SK-N-SH treated with all-trans-retinoic acid at 6 μM for 48 hours (cell line): ENCODE measurements at regions not wholly inside any gene's neighbourhood (a gene's known extent, or its start where the extent isn't known, plus 50 kb on each side); places are given as distances from the start of the nearest gene placed in this dataset.

Experiments used
- ATAC-seq: fragments of 200-7000 bp; cut with Tn5 transposase; 3 replicates; pipeline ENCODE4 v1.9.1; 2020; ENCODE audit warnings: mild to moderate bottlenecking, moderate library complexity
- ARNTL ChIP-seq: fragments of 450-650 bp; formaldehyde crosslinking; IDR thresholded peaks from 2 replicates; pipeline ENCODE4 v1.5.0; 2020; ENCODE audit warnings: low read depth, mild to moderate bottlenecking, moderate library complexity, borderline replicate concordance
- BACH2 ChIP-seq: fragments of 250-450 bp; sonication (Bioruptor Pico); IDR thresholded peaks from 2 replicates; pipeline ENCODE4 v1.9.0; 2021; ENCODE audit warnings: mild to moderate bottlenecking, borderline replicate concordance
- CREB5 ChIP-seq: fragments of 250-450 bp; sonication (Bioruptor Pico); IDR thresholded peaks from 2 replicates; pipeline ENCODE4 v1.5.1; 2020; ENCODE audit warnings: low read depth, mild to moderate bottlenecking, moderate library complexity
- CSDC2 ChIP-seq: fragments of 250-450 bp; sonication (Bioruptor Pico); IDR thresholded peaks from 2 replicates; pipeline ENCODE4 v1.5.0; 2020; ENCODE audit warnings: mild to moderate bottlenecking, moderate library complexity
- CSRNP3 ChIP-seq: fragments of 250-450 bp; sonication (Bioruptor Pico); IDR thresholded peaks from 2 replicates; pipeline ENCODE4 v1.5.1; 2021; ENCODE audit warnings: mild to moderate bottlenecking, moderate library complexity
- ESRRG ChIP-seq: fragments of 250-450 bp; sonication (Bioruptor Pico); IDR thresholded peaks from 2 replicates; pipeline ENCODE4 v1.6.1; 2021; ENCODE audit warnings: mild to moderate bottlenecking
- GLIS3 ChIP-seq: fragments of 250-450 bp; sonication (Bioruptor Pico); IDR thresholded peaks from 2 replicates; pipeline ENCODE4 v1.5.0; 2020; ENCODE audit warnings: mild to moderate bottlenecking, moderate library complexity
- OSR1 ChIP-seq: fragments of 250-450 bp; sonication (Bioruptor Pico); IDR thresholded peaks from 2 replicates; pipeline ENCODE4 v1.8.0; 2022; ENCODE audit warnings: moderate library complexity, mild to moderate bottlenecking, inconsistent platforms
- PATZ1 ChIP-seq: fragments of 250-450 bp; sonication (Bioruptor Pico); IDR thresholded peaks from 2 replicates; pipeline ENCODE4 v1.8.0; 2020; ENCODE audit warnings: mild to moderate bottlenecking, moderate library complexity, borderline replicate concordance
- POU6F1 ChIP-seq: fragments of 250-450 bp; sonication (Bioruptor Pico); IDR thresholded peaks from 2 replicates; pipeline ENCODE4 v1.8.0; 2021; ENCODE audit warnings: low read depth, mild to moderate bottlenecking, moderate library complexity, borderline replicate concordance
- RARB ChIP-seq: fragments of 250-450 bp; sonication (Bioruptor Pico); IDR thresholded peaks from 2 replicates; pipeline ENCODE4 v1.8.0; 2021; ENCODE audit warnings: mild to moderate bottlenecking, moderate library complexity
- SNAI2 ChIP-seq: fragments of 250-450 bp; sonication (Bioruptor Pico); IDR thresholded peaks from 2 replicates; pipeline ENCODE4 v1.5.0; 2020; ENCODE audit warnings: mild to moderate bottlenecking, moderate library complexity
- TCF4 ChIP-seq: fragments of 250-450 bp; sonication (Bioruptor Pico); IDR thresholded peaks from 2 replicates; pipeline ENCODE4 v1.8.0; 2021; ENCODE audit warnings: mild to moderate bottlenecking, moderate library complexity, borderline replicate concordance
- TOX ChIP-seq: fragments of 250-450 bp; sonication (Bioruptor Pico); IDR thresholded peaks from 2 replicates; pipeline ENCODE4 v1.8.0; 2021; ENCODE audit warnings: mild to moderate bottlenecking, moderate library complexity, borderline replicate concordance
- TSHZ2 ChIP-seq: fragments of 250-450 bp; sonication (Bioruptor Pico); IDR thresholded peaks from 2 replicates; pipeline ENCODE4 v1.5.0; 2020; ENCODE audit warnings: mild to moderate bottlenecking, moderate library complexity
- ZFP3 ChIP-seq: fragments of 250-450 bp; sonication (Bioruptor Pico); IDR thresholded peaks from 2 replicates; pipeline ENCODE4 v1.5.0; 2020; ENCODE audit warnings: mild to moderate bottlenecking, moderate library complexity
- ZNF70 ChIP-seq: fragments of 450-650 bp; formaldehyde crosslinking; IDR thresholded peaks from 2 replicates; pipeline ENCODE4 v1.5.0; 2020; ENCODE audit warnings: mild to moderate bottlenecking, moderate library complexity

GRCh38 chr16:55078699-55079410 is 148.2 kb downstream of the IRX5 start:
- no peak for TF ChIP-seq TCF4 (CRISPR knock-in tag)

GRCh38 chr16:55081622-55082590 is 151.2 kb downstream of the IRX5 start:
- TF ChIP-seq TOX (CRISPR knock-in tag) = no peak
- ATAC-seq = no peak

More at GRCh38 chr16:55078699-55079410, 148.2 kb downstream of the IRX5 start:
- ATAC-seq = no peak

GRCh38 chr16:55082591-55082976 is 151.9 kb downstream of the IRX5 start:
- no peak for ATAC-seq
- TF ChIP-seq CSRNP3 (CRISPR knock-in tag) (no peak), BACH2 (no peak), TCF4 (CRISPR knock-in tag) (no peak), POU6F1 (CRISPR knock-in tag) (no peak), TSHZ2 (CRISPR knock-in tag) (no peak), CREB5 (no peak), RARB (CRISPR knock-in tag) (no peak), OSR1 (no peak)

- no peak for ATAC-seq
- TF ChIP-seq CSDC2 (no peak), PATZ1 (CRISPR knock-in tag) (no peak), ZNF70 (CRISPR knock-in tag) (no peak)
Measured at GRCh38 chr16:55083052-55083451, 152.4 kb downstream of the IRX5 start.

- no peak for TF ChIP-seq ZNF70 (CRISPR knock-in tag)
- ATAC-seq = no peak
Measured at GRCh38 chr16:55088098-55088497, 157.4 kb downstream of the IRX5 start.

- no peak for ATAC-seq
- TF ChIP-seq BACH2 = no peak
- TF ChIP-seq SNAI2 (CRISPR knock-in tag) = no peak
- no peak for TF ChIP-seq ARNTL
- TF ChIP-seq RARB (CRISPR knock-in tag) = no peak
- TF ChIP-seq GLIS3 (CRISPR knock-in tag) = no peak
- TF ChIP-seq CSDC2 = no peak
- no peak for TF ChIP-seq TOX (CRISPR knock-in tag)
- TF ChIP-seq ESRRG (CRISPR knock-in tag) = no peak
- TF ChIP-seq OSR1 = no peak
- TF ChIP-seq PATZ1 (CRISPR knock-in tag) = no peak
- no peak for TF ChIP-seq TCF4 (CRISPR knock-in tag)
- no peak for TF ChIP-seq ZFP3 (CRISPR knock-in tag)
Measured at GRCh38 chr16:55089600-55089999, 158.9 kb downstream of the IRX5 start.
